Neuronal stem cell (in vitro differentiated cells): ENCODE measurements at regions not wholly inside any gene's neighbourhood (a gene's known extent, or its start where the extent isn't known, plus 50 kb on each side); places are given as distances from the start of the nearest gene placed in this dataset.

Experiments
- DNase-seq: peaks from one replicate; pipeline ENCODE4 v3.0.0-alpha.2; 2013; ENCODE audit warnings: low spot score
- H2AFZ ChIP-seq: one replicate; pipeline ENCODE4 v1.6.1; 2013; ENCODE audit warnings: mild to moderate bottlenecking, low read length, inconsistent platforms
- H2AK5ac ChIP-seq: 2 replicates; pipeline ENCODE4 v1.6.1; 2013; ENCODE audit warnings: low read depth, mild to moderate bottlenecking, inconsistent platforms, low read length, moderate library complexity, mixed read lengths
- H2BK120ac ChIP-seq: 2 replicates; pipeline ENCODE4 v1.6.1; 2013; ENCODE audit warnings: low read depth, mild to moderate bottlenecking, inconsistent platforms, low read length, moderate library complexity, mixed read lengths
- H2BK12ac ChIP-seq: one replicate; pipeline ENCODE4 v1.6.1; 2013; ENCODE audit warnings: low read length, inconsistent platforms
- H2BK15ac ChIP-seq: 2 replicates; pipeline ENCODE4 v1.6.1; 2013; ENCODE audit warnings: mild to moderate bottlenecking, low read length, inconsistent platforms, mixed read lengths
- H2BK5ac ChIP-seq: one replicate; pipeline ENCODE4 v1.6.1; 2013; ENCODE audit warnings: inconsistent platforms, mild to moderate bottlenecking, low read length, moderate library complexity
- H3K14ac ChIP-seq: one replicate; pipeline ENCODE4 v1.6.1; 2013; ENCODE audit warnings: low read length, inconsistent platforms
- H3K18ac ChIP-seq: 2 replicates; pipeline ENCODE4 v1.6.1; 2013; ENCODE audit warnings: low read length, inconsistent platforms
- H3K23ac ChIP-seq: 2 replicates; pipeline ENCODE4 v1.6.1; 2013; ENCODE audit warnings: low read depth, mild to moderate bottlenecking, mixed read lengths, low read length, inconsistent platforms; ENCODE audit not compliant: poor library complexity
- H3K27ac ChIP-seq: replicated peaks from 3 replicates; pipeline ENCODE4 v1.5.1; 2013; ENCODE audit warnings: low read length, inconsistent platforms
- H3K27me3 ChIP-seq, 3 experiments: 2 replicates each; pipeline ENCODE4 v1.6.1; 2013; ENCODE audit warnings: low read length in 3 of 3, mild to moderate bottlenecking in 2 of 3, inconsistent platforms in 1 of 3, low read depth in 1 of 3, mixed read lengths in 1 of 3, moderate library complexity in 1 of 3; ENCODE audit not compliant: control insufficient read depth in 3 of 3, insufficient read depth in 3 of 3
- H3K36me3 ChIP-seq, 2 donors: replicated peaks in 1 of 2; 2 replicates each; pipeline ENCODE4 v1.6.1; 2013; ENCODE audit warnings: low read length in 2 of 2; ENCODE audit not compliant: control insufficient read depth in 2 of 2, insufficient read depth in 2 of 2
- H3K4ac ChIP-seq: 2 replicates; pipeline ENCODE4 v1.6.1; 2013; ENCODE audit warnings: inconsistent platforms, mild to moderate bottlenecking, low read length, moderate library complexity
- H3K4me1 ChIP-seq, 2 donors: 1 replicate in 1 of 2; 2 replicates in 1 of 2; pipeline ENCODE4 v1.6.1; 2013; ENCODE audit warnings: low read length in 2 of 2, low read depth in 1 of 2; ENCODE audit not compliant: control insufficient read depth in 2 of 2, insufficient read depth in 1 of 2
- H3K4me2 ChIP-seq: one replicate; pipeline ENCODE4 v1.6.1; 2013; ENCODE audit warnings: mild to moderate bottlenecking, low read length, inconsistent platforms; ENCODE audit not compliant: insufficient read depth, poor library complexity, severe bottlenecking
- H3K4me3 ChIP-seq, 2 donors: 2 replicates each; pipeline ENCODE4 v1.5.1; 2013; ENCODE audit warnings: low read length in 2 of 2, mild to moderate bottlenecking in 2 of 2, inconsistent platforms in 1 of 2, moderate library complexity in 1 of 2
- H3K79me1 ChIP-seq: one replicate; pipeline ENCODE4 v1.6.1; 2013; ENCODE audit warnings: low read depth, mild to moderate bottlenecking, inconsistent platforms, low read length, moderate library complexity
- H3K9ac ChIP-seq: one replicate; pipeline ENCODE4 v1.6.1; 2013; ENCODE audit warnings: mild to moderate bottlenecking, low read depth, low read length, inconsistent platforms; ENCODE audit not compliant: poor library complexity
- H3K9me3 ChIP-seq, 2 donors: replicated peaks in 1 of 2; 2 replicates each; pipeline versions ENCODE3 to v1.6.1; 2013; ENCODE audit warnings: low read length in 2 of 2, mild to moderate bottlenecking in 2 of 2, inconsistent platforms in 1 of 2, low read depth in 1 of 2, mixed read lengths in 1 of 2, moderate library complexity in 1 of 2; ENCODE audit not compliant: control insufficient read depth in 2 of 2, insufficient read depth in 1 of 2
- H4K8ac ChIP-seq: one replicate; pipeline ENCODE4 v1.6.1; 2013; ENCODE audit warnings: low read depth, mild to moderate bottlenecking, inconsistent platforms, low read length, moderate library complexity
- H4K91ac ChIP-seq: one replicate; pipeline ENCODE4 v1.6.1; 2013; ENCODE audit warnings: low read length, low read depth, mild to moderate bottlenecking, inconsistent platforms; ENCODE audit not compliant: poor library complexity
- WGBS, 2 donors: extraction: QIAGEN DNeasy Blood & Tissue Kit; methylation state at CpG; one replicate each; pipeline ENCODE4 v1.1.7; 2013; ENCODE audit warnings: missing lambda C conversion rate in 2 of 2, mixed read lengths in 1 of 2; ENCODE audit not compliant: insufficient read length in 2 of 2, insufficient replicate concordance in 1 of 2; ENCODE audit errors: extremely low coverage in 2 of 2; 5-methylcytosine and 5-hydroxymethylcytosine counted together

DNA sequence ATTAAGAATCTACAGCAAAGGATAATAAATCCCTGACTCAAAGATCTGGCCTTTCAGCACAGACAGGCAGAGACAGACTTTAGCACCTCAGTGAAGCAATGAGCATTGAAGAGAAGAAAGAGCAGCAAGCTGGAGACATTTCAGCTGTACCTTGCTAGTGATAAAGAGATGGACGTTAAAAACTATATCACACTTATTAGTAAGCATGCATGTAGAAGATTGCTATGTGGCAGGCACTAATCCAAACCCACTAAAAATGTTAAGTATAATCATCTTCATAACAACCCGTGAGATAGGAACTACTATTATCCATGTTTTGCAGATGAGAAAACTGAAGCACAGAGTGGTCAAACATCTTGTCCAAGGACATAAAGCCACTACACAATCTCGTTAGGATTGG lies 1538.3 kb upstream of the FLRT2 start:
- H3K27ac ChIP-seq = no peak overlapping the region
- no peak overlapping the region for H3K4me2 ChIP-seq
- no peak overlapping the region for H2BK5ac ChIP-seq
- peaks cover 0 to 4% of the 10 kb centered on the region in 2 donors for H3K9me3 ChIP-seq
- no peak overlapping the region for H3K4me3 ChIP-seq
- no peak overlapping the region for H4K91ac ChIP-seq
- WGBS, 2 donors = no CpG with 5 or more reads among the region's 3 CpGs
- H2BK120ac ChIP-seq = no peak overlapping the region
- no peaks in the 10 kb centered on the region for H3K79me1 ChIP-seq
- H2AFZ ChIP-seq = no peak overlapping the region
- H2AK5ac ChIP-seq = no peak overlapping the region
- no peaks in the 10 kb centered on the region for H3K27me3 ChIP-seq
- no peak overlapping the region for H4K8ac ChIP-seq
- no peak overlapping the region for H3K23ac ChIP-seq
- H3K18ac ChIP-seq = no peak overlapping the region
- no peak overlapping the region for H2BK15ac ChIP-seq
- no peak overlapping the region for H3K4ac ChIP-seq
- H3K14ac ChIP-seq = no peak overlapping the region
- no peak overlapping the region for H2BK12ac ChIP-seq
- no peaks in the 10 kb centered on the region for H3K4me1 ChIP-seq
- H3K9ac ChIP-seq = no peak overlapping the region
- no peaks in the 10 kb centered on the region for H3K36me3 ChIP-seq
- DNase-seq = no peak

DNA sequence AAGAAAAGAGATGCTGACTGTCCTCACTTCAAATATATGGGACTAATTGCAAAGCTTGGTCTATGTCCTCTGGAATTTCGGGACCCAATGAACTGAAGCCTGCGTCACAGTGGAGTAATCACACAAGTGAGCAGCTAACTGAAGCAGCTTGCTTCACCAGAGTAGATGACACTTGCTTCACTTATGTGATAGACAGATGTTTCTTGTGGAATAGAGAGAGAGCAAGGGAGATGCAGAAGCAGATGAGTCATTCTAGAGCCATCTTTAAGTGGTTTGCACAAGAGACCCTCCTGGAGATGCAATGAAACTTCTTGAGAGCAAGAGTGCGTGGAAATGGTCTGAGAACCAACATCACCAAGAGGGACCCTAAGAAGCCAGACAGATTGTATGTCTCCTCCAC lies 1537.1 kb upstream of the FLRT2 start:
- Histone ChIP-seq H2BK5ac (no peak overlapping the region), H3K4me2 (no peak overlapping the region), H3K14ac (no peak overlapping the region), H2BK15ac (no peak overlapping the region), H4K8ac (no peak overlapping the region), H3K79me1 (no peaks in the 10 kb centered on the region), H2BK12ac (no peak overlapping the region), H2AK5ac (no peak overlapping the region), H4K91ac (no peak overlapping the region), H3K18ac (no peak overlapping the region), H3K9ac (no peak overlapping the region), H3K23ac (no peak overlapping the region), H3K4me3 (no peak overlapping the region), H2AFZ (no peak overlapping the region), H3K36me3 (no peaks in the 10 kb centered on the region), H2BK120ac (no peak overlapping the region), H3K27me3 (no peaks in the 10 kb centered on the region), H3K9me3 (peaks cover 0 to 4% of the 10 kb centered on the region in 2 donors), H3K4me1 (no peaks in the 10 kb centered on the region), H3K27ac (no peak overlapping the region), H3K4ac (no peak overlapping the region)
- DNase-seq = no peak
- no CpG with 5 or more reads among the region's 3 CpGs for WGBS, 2 donors

DNA sequence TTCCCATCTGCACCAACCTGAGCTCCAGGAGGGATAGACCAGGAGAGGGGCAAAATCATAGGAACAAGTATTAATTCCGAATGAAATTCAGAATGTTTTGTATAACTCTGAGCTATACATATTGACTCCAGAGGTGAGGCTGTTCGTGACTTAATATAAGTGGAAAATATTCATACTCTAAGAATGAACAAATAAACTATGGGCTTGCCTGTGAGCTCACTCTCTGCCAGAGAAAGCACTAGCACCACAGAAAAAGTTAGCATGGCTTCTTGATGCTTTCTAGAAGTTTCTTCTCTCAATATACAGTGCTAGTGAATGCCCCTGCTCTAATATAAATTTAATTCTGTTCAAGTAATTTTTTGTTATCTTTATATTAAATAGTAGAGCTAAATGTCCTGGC lies 1536.4 kb upstream of the FLRT2 start:
- Histone ChIP-seq H3K4me1 (no peaks in the 10 kb centered on the region), H4K91ac (no peak overlapping the region), H3K27ac (no peak overlapping the region), H2BK15ac (no peak overlapping the region), H3K4ac (no peak overlapping the region), H4K8ac (no peak overlapping the region), H3K4me3 (no peak overlapping the region), H3K36me3 (no peaks in the 10 kb centered on the region), H2BK12ac (no peak overlapping the region), H3K14ac (no peak overlapping the region), H3K79me1 (no peaks in the 10 kb centered on the region), H3K4me2 (no peak overlapping the region), H3K23ac (no peak overlapping the region), H3K9me3 (peaks cover 0 to 4% of the 10 kb centered on the region in 2 donors), H2AK5ac (no peak overlapping the region), H3K9ac (no peak overlapping the region), H3K27me3 (no peaks in the 10 kb centered on the region), H2BK5ac (no peak overlapping the region), H2AFZ (no peak overlapping the region), H2BK120ac (no peak overlapping the region), H3K18ac (no peak overlapping the region)
- WGBS, 2 donors = no CpG with 5 or more reads among the region's 2 CpGs
- DNase-seq = no peak

DNA sequence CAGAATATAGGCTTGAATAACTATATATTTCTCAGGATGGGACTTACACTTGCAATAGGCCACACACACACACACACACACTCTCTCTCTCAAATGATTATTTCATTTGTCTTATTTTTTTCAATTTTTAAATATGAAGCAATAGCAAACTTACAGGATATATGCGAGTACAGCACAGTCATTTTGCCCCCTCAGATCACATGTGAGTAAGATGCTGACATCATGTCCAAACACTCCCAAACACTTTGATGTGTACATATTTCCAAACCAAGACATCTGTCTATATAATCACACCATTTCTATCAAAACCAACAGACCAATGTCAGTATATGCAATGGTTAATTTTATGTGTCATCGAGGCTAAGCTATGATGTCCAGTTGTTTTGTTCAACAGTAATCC lies 1535.9 kb upstream of the FLRT2 start:
- no peak overlapping the region for H4K91ac ChIP-seq
- no peak overlapping the region for H2BK12ac ChIP-seq
- H2BK15ac ChIP-seq = no peak overlapping the region
- no peak overlapping the region for H3K4ac ChIP-seq
- no peak overlapping the region for H3K14ac ChIP-seq
- no peak overlapping the region for H3K18ac ChIP-seq
- no peak overlapping the region for H2AFZ ChIP-seq
- H3K4me2 ChIP-seq = no peak overlapping the region
- no peak overlapping the region for H3K23ac ChIP-seq
- no peaks in the 10 kb centered on the region for H3K4me1 ChIP-seq
- no peak overlapping the region for H2AK5ac ChIP-seq
- no peak overlapping the region for H2BK5ac ChIP-seq
- no peak overlapping the region for H3K27ac ChIP-seq
- no peaks in the 10 kb centered on the region for H3K36me3 ChIP-seq
- no peak overlapping the region for H2BK120ac ChIP-seq
- no CpG with 5 or more reads among the region's 2 CpGs for whole genome bisulfite sequencing, 2 donors
- H3K9me3 ChIP-seq = peaks cover 0 to 4% of the 10 kb centered on the region in 2 donors
- no peak overlapping the region for H4K8ac ChIP-seq
- H3K79me1 ChIP-seq = no peaks in the 10 kb centered on the region
- H3K9ac ChIP-seq = no peak overlapping the region
- H3K4me3 ChIP-seq = no peak overlapping the region
- DNase-seq = no peak
- no peaks in the 10 kb centered on the region for H3K27me3 ChIP-seq
